ENCODE measurements at regions not wholly inside any gene's neighbourhood (a gene's known extent, or its start where the extent isn't known, plus 50 kb on each side); places are given as distances from the start of the nearest gene placed in this dataset. TPM values are rescaled to one million over a fixed set of nuclear protein-coding genes. Genes with fewer than 3 reads are reported as not detected.

DNA sequence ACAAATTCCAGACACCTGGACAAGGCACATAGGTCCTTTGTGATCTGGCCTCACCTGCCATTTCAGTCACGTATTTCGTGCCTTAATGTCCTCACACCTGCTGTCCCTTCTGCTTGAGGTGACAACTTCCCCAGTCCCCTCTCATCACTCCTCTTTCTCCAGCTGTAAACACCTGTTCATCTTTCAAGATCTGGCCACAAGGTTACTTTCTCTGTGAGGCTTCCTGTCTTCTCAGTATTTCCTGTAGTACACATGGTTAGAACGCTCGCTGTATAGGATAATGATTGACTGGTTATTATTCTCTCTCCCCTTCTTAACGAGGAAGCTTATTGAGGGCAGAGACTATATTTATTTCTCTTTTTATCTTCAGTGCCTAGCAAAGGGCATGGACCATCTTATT is 74.5 kb upstream of the PMFBP1 start:
- no peak for DNase-seq (ENCODE audit: low spot score in 2 of 2)
- FAIRE-seq = no peak

DNA sequence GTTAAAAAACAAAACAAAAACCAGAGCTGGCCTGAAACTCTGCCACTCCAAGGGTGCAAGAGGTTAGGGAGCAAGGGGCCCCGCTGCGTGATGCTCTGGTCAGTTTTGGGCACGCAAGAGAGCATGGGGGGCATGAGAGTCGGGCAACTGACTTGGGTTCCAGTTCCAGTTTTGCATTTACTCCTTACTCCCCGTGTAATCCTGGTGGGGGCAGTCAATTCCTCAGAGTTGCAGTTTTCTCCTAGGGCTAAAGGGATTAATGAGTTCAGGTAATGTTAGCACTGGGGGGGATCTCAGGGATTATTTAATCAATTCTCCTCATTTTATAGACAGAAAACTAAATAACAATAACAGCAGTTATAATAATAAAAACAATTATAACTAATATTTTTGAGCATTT is 72.9 kb upstream of the PMFBP1 start:
- DNase-seq (ENCODE audit: low spot score in 2 of 2) (no peak), FAIRE-seq (no peak)

DNA sequence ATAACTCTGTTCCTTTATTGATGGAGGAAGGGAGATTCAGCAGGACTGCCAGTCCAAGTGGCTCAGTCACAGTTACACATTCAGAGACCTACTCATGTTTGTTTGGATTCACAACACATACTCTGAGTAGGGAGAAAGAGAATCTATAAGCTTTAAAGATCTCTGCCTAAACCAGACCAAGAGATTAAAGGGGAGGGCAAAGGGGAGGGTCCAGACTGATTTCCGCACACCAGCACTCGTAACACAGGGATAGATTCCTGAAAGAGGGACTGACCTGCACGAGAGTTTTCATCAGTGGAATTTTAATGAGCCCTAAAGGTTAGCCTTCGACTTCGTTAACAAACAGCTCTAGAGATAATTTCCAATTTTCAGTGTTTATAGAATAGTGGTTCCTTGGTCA is 71.7 kb upstream of the PMFBP1 start:
- FAIRE-seq (no peak), DNase-seq (ENCODE audit: low spot score in 2 of 2) (no peak)

DNA sequence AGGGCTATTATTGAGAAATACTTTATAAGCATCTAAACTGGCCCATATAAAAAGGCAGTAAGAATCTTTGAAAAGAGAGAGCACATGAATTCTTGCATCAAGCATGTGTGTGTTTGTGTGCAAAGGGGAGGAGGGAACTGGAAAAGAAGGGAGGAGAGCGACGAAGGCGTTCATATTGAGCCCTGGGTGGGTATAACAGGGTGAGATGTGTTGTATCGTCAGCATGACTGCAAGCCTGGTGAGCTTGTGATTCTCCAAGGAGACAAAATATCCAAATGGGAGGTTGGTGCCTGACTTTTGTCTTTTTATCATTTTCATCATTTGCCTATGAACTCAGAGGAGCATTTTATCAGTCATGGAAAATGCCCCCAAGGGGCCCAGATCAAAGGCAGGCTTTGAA is 70.8 kb upstream of the PMFBP1 start:
- no peak for DNase-seq (ENCODE audit: low spot score in 2 of 2)
- no peak for FAIRE-seq

DNA sequence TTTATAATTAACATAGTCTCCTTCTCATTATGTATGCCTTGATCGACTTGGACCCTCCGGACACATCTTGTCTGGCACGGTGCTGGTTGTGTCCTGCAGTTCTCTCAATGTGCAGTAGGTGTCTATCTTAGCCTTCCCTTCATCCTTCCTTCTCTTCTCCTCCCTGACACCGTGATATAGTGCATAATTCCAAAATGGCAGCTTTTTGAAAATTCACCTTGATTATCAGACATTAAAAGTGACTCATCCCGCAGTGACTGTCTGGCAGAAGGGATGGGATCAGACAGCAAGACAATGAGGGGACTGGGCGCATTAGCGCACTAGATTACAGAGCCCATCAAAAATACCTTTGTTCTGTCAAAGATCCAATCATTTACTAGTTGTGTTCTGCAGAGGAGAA is 70.0 kb upstream of the PMFBP1 start:
- DNase-seq (ENCODE audit: low spot score in 2 of 2) = peak in 1 of 2 donors; percentile 25
- FAIRE-seq = no peak

DNA sequence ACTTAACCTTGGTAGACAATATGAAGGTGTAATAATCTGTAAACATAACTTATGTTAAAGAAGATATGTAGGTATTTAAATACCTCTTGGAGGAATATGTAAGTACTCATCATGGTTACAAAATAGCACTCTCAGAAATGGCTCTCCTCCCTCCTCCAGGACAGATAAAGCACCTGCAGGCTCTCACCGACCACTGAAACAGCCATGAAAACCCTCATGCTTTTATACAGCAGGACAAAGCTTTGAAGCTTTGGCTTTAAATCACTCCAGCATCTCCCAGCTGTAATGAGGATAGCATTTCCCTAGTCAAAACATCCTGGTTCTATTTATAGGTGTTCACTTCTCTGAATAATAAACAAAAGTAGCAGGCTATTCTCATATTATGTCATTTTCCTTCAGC is 69.1 kb upstream of the PMFBP1 start:
- FAIRE-seq = no peak

DNA sequence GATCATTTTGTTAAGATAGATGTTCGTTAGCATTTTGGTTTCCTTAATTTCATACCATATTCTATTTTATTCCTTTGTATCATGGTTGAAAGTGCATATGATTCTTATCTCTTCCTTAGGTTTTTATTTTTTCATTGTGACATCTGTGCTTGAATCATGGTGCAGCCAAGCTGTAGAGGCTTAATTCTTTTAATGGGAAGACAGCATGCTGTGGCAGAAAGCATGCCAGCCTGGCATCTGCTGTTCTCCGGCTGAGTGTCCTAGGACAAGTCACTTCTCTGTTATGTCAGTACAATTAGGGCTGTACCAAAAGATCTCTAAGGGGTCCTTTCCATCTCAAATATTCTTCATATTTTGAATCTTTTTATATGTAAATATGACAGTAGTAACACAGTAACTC is 68.5 kb upstream of the PMFBP1 start:
- FAIRE-seq (no peak), DNase-seq (ENCODE audit: low spot score in 2 of 2) (no peak)

More for the DNA sequence above, 69.1 kb upstream of the PMFBP1 start:
- DNase-seq (ENCODE audit: low spot score in 2 of 2) = no peak

DNA sequence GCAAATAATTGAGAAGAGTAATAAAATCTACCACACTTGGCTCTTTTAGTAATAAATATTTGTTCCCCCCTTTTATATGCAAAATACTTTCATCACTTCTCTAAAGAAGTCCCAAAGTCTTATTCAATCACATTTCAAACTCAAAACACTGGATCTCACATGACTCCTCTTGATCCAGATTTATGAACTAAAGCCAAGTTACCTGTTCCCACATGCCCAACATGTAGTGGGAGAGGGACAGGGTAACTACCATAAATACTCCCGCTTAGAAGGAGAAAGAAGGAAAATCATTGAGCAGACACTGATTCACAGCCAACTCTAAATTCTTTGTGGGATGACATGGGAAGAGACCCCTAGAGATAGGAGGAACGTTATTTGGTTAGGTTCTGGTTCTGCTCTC is 64.9 kb upstream of the PMFBP1 start:
- no peak for DNase-seq (ENCODE audit: low spot score in 2 of 2)
- no peak for FAIRE-seq

DNA sequence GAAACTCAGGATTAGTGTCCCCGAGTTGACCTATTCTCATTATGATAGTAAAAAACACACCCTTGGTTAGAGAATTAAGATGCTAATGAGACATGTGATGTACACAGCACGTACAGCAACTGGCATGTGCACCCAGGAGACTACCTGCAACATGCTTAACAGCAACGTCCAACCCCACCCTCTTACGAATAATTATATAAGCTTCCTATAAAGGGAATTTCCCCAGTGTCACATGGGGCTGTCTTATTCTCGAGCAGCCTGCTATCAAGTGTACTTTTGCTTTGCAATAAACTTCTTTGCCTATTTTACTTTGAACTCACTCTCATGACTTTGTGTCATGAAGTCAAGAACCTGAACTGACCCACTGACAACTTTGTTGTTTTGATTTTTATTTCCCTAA is 62.4 kb upstream of the PMFBP1 start:
- FAIRE-seq (no peak), DNase-seq (ENCODE audit: low spot score in 2 of 2) (no peak)

DNA sequence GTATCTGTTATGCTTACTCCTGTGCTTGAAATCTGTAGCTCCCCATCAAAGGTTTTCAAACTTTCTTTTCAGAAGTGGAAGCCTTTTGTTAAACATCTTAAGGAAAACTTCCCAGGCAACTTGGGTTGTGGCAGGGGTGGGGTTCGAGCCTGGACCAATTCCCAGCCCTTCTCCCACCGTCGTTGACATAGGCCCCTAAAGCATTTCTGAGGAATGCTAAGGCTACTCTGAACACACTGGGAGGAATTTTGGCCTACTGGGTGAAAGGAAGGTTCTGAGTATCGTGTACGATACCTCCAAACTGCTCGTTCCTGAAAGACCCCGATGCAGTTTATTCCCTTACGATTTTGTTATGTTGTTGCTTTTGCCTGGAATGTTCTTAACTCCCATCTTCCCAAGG is 56.1 kb upstream of the PMFBP1 start:
- FAIRE-seq (no peak), DNase-seq (ENCODE audit: low spot score in 2 of 2) (no peak)

DNA sequence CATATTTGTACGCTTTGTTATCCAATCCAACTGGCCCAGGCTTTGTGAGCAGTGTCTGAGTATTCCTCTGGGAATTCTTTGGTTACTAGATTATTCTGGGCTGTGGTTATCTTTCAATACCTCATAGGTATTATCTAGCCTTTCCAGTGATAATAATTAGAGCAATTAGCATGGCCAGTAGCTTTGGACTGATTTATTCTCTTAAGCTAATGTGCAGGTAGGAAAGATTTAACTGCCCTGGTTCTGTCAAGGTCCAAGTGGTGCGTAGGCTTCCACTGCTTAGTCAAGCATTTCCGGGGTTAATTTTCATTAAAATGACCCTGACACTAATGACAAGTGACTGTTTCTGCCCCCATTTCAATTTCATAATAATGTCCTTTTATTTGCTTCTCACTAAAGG is 54.2 kb upstream of the PMFBP1 start:
- DNase-seq (ENCODE audit: low spot score in 2 of 2) = no peak
- no peak for FAIRE-seq

DNA sequence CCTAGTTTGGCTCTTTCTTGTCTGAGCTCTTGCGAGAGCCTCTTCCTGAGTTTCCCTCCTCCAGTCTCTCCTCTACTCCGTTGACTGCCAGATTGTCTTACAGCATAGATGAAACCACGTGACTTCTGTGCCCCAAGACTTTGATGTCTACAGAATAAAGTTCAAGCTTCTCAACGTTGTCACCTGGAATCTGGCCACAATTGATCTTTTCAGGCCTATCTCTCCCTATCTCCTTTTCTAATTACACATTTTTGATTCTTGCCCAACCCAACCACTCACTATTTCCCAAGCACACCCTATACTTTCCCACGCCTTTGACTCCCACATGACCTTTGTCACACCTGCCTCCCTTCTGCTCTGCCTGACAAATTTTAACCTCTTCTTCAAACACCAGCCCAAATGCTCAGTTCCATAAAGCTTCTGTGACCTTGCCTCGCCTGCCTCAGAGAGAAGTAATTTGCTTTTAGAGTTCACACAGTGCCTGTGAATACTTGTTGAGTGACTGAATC is 52.4 kb upstream of the PMFBP1 start:
- FAIRE-seq (no peak), DNase-seq (ENCODE audit: low spot score in 2 of 2) (no peak)

DNA sequence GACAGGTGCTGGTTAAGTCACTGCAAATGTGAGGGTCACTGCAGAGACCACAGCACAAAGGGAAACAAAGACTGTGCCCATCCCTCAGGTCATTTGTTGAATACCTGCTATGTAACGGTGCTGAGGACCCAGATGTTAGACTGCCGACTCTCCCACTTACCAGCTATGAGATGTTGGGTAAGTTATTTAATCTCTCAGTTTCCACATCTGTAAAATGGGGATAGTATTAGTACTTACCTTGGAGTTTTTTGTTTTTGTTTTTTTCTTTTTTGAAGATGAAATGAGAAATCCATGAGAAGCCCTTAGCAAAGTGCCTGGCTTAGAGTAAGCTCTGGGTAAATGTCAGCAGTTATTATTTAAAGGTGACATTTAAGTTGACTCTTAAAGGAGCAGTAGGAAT is 50.5 kb upstream of the PMFBP1 start:
- DNase-seq (ENCODE audit: low spot score in 2 of 2) (no peak), FAIRE-seq (no peak)

Small RNA genes in the stretch of these regions (small RNA-seq; reads per million reads assigned to genes)
- gene RF00026 (not detected), gene RNU7-90P (not detected)

All from frontal cortex (tissue), 4 donors.